CD4-positive, alpha-beta T cell treated with Interleukin-2 at 100 ng/mL for 4 hours (primary cell): ENCODE measurements at regions not wholly inside any gene's neighbourhood (a gene's known extent, or its start where the extent isn't known, plus 50 kb on each side); places are given as distances from the start of the nearest gene placed in this dataset.

ENCODE experiments used
- DNase-seq: peaks from one replicate; pipeline ENCODE4 v3.0.0-alpha.2; 2020; ENCODE audit warnings: low spot score

- DNase-seq = no peak
Measured at GRCh38 chr2:30371028-30371689, 75.9 kb upstream of the LCLAT1 start.

- no peak for DNase-seq
Measured at GRCh38 chr2:30371772-30372373, 75.2 kb upstream of the LCLAT1 start.

- no peak for DNase-seq
Measured at GRCh38 chr2:30372826-30373225, 74.2 kb upstream of the LCLAT1 start.

GRCh38 chr2:30373881-30374302 is 73.2 kb upstream of the LCLAT1 start:
- no peak for DNase-seq

- no peak for DNase-seq
Measured at GRCh38 chr2:30374380-30374779, 72.7 kb upstream of the LCLAT1 start.

GRCh38 chr2:30375915-30376314 is 71.1 kb upstream of the LCLAT1 start:
- no peak for DNase-seq

GRCh38 chr2:30379481-30379880 is 67.6 kb upstream of the LCLAT1 start:
- DNase-seq = no peak

- DNase-seq = no peak
Measured at GRCh38 chr2:30380824-30381223, 66.2 kb upstream of the LCLAT1 start.

GRCh38 chr2:30382162-30382783 is 64.8 kb upstream of the LCLAT1 start:
- DNase-seq = no peak

GRCh38 chr2:30382995-30383394 is 64.1 kb upstream of the LCLAT1 start:
- DNase-seq = no peak

- no peak for DNase-seq
Measured at GRCh38 chr2:30385327-30385726, 61.7 kb upstream of the LCLAT1 start.

- no peak for DNase-seq
Measured at GRCh38 chr2:30392097-30392496, 54.9 kb upstream of the LCLAT1 start.

- DNase-seq = no peak
Measured at GRCh38 chr2:30393510-30393909, 53.5 kb upstream of the LCLAT1 start.

- no peak for DNase-seq
Measured at GRCh38 chr2:30394096-30394495, 53.0 kb upstream of the LCLAT1 start.

GRCh38 chr2:30396436-30397232 is 50.4 kb upstream of the LCLAT1 start:
- DNase-seq = no peak
